IgD-negative memory B cell (primary cell): ENCODE measurements at regions not wholly inside any gene's neighbourhood (a gene's known extent, or its start where the extent isn't known, plus 50 kb on each side); places are given as distances from the start of the nearest gene placed in this dataset.
"Not testable (repeated sequence)": the region's sequence is repeated elsewhere in the genome, so short reads cannot be mapped to it uniquely, and the experiment has no call there.

Source experiments
- H3K27ac Mint-ChIP-seq, 3 donors: one replicate each; pipeline ENCODE4 v1.8.0; 2020 to 2022; ENCODE audit warnings: mild to moderate bottlenecking in 3 of 3, mixed read lengths in 3 of 3, moderate library complexity in 1 of 3
- H3K27me3 Mint-ChIP-seq: one replicate; pipeline ENCODE4 v1.8.0; 2021; ENCODE audit warnings: mixed read lengths
- H3K36me3 Mint-ChIP-seq: one replicate; pipeline ENCODE4 v1.8.0; 2020; ENCODE audit warnings: mild to moderate bottlenecking, mixed read lengths
- H3K4me1 Mint-ChIP-seq, 3 donors: one replicate each; pipeline ENCODE4 v1.8.0; 2020 to 2022; ENCODE audit warnings: mixed read lengths in 3 of 3, mild to moderate bottlenecking in 1 of 3
- H3K4me3 Mint-ChIP-seq, 4 donors: one replicate each; pipeline ENCODE4 v1.8.0; 2020 to 2022; ENCODE audit warnings: mild to moderate bottlenecking in 4 of 4, mixed read lengths in 4 of 4, moderate library complexity in 3 of 4
- H3K9me3 Mint-ChIP-seq, 3 donors: one replicate each; pipeline ENCODE4 v1.8.0; 2020 to 2021; ENCODE audit warnings: mixed read lengths in 3 of 3, mild to moderate bottlenecking in 1 of 3

DNA sequence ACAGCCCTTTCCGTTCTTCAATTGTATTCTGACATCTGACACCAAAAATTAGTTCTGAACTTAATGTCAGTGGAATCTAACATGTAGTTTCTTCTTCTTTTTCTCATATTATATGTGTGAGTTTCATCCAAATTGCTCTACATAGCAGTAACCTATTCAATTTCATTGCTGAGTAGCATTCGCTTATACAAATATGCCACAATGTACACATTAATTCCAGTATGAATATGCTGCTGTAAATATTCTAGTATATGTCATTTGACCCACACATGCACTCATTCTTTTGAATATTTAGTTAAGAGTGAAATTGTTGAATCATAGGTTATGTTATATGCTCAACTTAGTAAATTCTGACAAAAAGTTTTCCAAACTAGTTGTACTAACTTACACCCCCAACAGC, 550.9 kb downstream of the CHSY3 start:
- Mint-ChIP-seq H3K27ac (no peak overlapping the region), H3K4me1 (no peaks in the 10 kb centered on the region), H3K27me3 (no peaks in the 10 kb centered on the region), H3K36me3 (peaks cover 1% of the 10 kb centered on the region), H3K9me3 (peaks cover 8 to 12% (median 10%) of the 10 kb centered on the region in 3 donors), H3K4me3 (no peak overlapping the region)

DNA sequence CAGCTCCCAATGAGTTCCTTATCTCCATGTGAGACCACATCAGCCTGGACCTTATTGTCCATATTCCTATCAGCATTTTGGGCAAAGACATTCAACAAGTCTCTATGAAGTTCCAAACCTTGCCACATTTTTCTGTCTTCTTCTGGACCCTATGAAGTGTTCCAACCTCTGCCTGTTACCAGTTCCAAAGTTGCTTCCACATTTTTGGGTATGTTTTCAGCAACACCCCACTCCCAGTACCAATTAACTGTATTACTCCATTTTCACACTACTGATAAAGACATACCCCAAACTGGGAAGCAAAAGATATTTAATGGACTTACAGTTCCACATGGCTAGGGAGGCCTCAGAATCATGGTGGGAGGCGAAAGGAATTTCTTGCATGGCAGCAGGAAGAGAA, 548.5 kb downstream of the CHSY3 start:
- Mint-ChIP-seq H3K4me3 (no peak overlapping the region), H3K4me1 (no peaks in the 10 kb centered on the region), H3K27ac (no peak overlapping the region), H3K27me3 (no peaks in the 10 kb centered on the region), H3K9me3 (peaks cover 4 to 17% (median 5%) of the 10 kb centered on the region in 3 donors), H3K36me3 (peaks cover 1% of the 10 kb centered on the region)

DNA sequence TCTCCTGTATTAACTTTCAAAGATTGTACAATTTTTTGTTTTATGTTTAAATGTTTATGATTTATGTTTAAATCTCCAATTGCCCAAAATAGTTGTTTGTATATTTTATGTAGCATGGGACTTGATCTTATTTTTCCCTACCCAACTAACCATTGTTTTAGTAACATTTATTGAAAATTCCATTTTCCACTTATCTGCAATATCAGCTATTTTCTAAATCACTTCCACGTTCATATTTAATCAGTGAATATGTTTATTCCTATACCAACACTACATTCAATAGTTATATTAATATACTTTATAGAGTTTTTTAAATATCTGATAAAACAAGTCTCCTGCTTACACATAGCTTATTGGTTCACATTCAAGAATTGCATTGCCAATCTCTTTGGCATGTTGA, 532.2 kb downstream of the CHSY3 start:
- H3K4me3 Mint-ChIP-seq: no peak overlapping the region
- no peak overlapping the region for H3K27ac Mint-ChIP-seq
- peaks cover 3% of the 10 kb centered on the region for H3K36me3 Mint-ChIP-seq
- H3K27me3 Mint-ChIP-seq: no peaks in the 10 kb centered on the region
- H3K9me3 Mint-ChIP-seq: peaks cover 1 to 24% (median 13%) of the 10 kb centered on the region in 3 donors
- H3K4me1 Mint-ChIP-seq: no peaks in the 10 kb centered on the region

DNA sequence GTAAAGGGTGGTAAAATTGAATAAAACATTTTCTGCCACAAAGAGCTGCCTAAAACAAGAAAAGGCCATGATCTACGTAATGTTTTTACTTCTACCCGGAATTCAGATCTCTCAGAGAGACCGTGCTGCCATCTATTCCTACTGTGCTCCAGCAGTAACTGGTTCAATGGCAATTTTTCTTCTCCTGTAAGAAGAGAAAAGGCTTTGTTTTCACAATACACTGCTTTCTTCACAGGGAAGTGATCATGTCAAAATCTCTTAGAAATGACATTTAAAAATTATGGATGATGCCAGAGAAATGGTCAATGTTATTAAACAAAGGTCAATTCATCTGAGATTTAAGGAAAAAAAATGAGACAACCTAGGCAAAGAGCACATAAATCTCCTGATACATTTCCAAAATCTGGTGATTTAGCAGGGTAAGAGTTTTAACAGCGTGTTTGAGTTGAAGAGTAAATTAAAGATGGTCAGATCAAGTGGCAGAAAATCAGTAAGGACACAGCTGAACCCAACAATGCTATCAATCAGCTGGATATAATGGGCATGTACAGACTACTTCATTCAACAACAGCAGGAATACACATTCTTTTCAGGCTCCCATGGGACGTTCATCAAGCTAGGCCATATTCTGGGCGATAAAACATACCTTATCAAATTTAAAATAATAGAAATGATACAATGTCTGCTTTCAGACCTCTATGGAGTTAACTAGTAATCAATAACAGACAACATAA, 523.1 kb downstream of the CHSY3 start:
- Mint-ChIP-seq H3K36me3 (no peaks in the 10 kb centered on the region), H3K9me3 (peaks cover 0 to 2% (median 0%) of the 10 kb centered on the region in 3 donors), H3K27ac (no peak overlapping the region), H3K4me3 (no peak overlapping the region), H3K27me3 (no peaks in the 10 kb centered on the region), H3K4me1 (no peaks in the 10 kb centered on the region)

DNA sequence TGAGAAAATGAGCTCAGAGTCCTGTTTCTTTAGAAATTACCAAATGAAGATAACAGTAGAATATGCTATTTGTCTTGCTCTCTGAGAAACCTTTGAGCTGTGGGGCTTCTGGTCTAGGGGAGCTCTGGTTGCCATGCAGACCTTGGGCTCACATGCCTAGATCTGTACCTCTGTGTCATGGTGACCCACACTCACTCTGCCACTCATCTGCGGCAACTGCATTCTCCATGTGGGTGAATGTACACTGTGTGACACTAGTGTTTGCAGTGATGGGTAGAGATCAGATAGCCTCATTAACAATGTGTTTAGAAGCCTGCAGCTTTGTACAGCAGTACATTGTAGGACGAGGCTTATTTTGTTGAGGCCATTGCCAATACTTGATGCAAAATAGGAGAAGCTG, 521.2 kb downstream of the CHSY3 start:
- H3K27ac Mint-ChIP-seq: no peak overlapping the region
- H3K27me3 Mint-ChIP-seq: no peaks in the 10 kb centered on the region
- H3K9me3 Mint-ChIP-seq: peaks cover 0 to 2% (median 0%) of the 10 kb centered on the region in 3 donors
- no peaks in the 10 kb centered on the region for H3K36me3 Mint-ChIP-seq
- no peak overlapping the region for H3K4me3 Mint-ChIP-seq
- H3K4me1 Mint-ChIP-seq: no peaks in the 10 kb centered on the region

DNA sequence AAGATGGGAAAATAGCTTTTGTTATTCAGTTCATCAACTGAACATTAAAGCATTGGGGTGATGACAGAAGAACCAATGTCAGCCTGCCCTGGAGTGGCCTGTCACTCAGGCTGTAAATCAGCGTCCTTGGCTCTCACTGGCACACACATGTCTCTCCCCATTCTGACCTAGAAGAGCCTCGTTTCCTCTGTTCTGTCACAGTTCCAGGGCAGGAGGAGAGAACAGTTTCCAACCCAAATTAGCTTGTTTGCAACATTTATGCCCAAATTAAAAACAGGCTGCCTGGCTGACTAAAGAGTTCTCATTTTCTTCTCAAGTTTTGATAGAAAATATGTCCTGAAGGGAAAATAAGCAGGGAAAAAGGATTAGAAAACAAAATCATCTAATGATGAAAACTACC, 520.1 kb downstream of the CHSY3 start:
- Mint-ChIP-seq H3K4me1 (no peaks in the 10 kb centered on the region), H3K36me3 (no peaks in the 10 kb centered on the region), H3K4me3 (no peak overlapping the region), H3K9me3 (peaks cover 0 to under 1% (median 0%) of the 10 kb centered on the region in 3 donors), H3K27me3 (no peaks in the 10 kb centered on the region), H3K27ac (no peak overlapping the region)

DNA sequence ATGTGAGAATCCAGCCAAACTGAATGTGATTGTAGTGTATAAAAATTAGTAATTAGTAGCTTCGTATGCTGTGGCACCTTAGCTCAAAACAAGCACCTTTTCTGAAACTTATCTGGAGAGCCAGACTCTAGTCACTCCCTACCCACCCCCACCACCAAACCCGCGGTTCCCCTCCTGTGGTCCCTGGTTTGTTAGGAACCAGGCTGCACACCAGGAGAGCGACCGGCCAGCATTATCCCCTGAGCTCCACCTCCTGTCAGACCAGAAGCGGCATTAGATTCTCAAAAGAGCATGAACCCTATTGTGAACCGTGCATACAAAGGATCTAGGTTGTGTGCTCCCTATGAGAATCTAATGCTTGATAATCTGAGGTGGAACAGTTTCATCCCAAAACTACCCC, 498.6 kb downstream of the CHSY3 start:
- H3K9me3 Mint-ChIP-seq: peaks cover 0 to 7% (median 0%) of the 10 kb centered on the region in 3 donors
- H3K27me3 Mint-ChIP-seq: no peaks in the 10 kb centered on the region
- no peaks in the 10 kb centered on the region for H3K4me1 Mint-ChIP-seq
- no peak overlapping the region for H3K4me3 Mint-ChIP-seq
- H3K27ac Mint-ChIP-seq: no peak overlapping the region
- no peaks in the 10 kb centered on the region for H3K36me3 Mint-ChIP-seq

DNA sequence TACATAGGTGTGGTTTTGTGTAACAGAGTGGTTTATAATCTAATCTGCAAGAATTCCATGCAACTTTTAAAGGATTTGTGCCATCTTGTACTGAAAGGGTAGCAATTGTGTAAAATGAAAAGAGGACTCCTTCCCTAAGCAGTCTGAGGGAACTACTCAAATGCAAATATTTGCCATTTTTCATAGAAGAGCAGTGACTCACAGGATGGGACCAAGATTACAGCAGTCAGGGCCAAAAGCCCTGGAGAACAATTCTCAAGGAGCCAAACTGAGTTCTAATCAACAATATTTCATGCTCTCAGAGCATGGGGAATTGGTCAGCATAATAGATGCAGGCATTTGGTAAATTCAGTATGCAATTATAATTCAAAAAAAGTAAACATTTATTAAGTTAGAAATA, 495.8 kb downstream of the CHSY3 start:
- no peak overlapping the region for H3K4me3 Mint-ChIP-seq
- no peaks in the 10 kb centered on the region for H3K9me3 Mint-ChIP-seq
- no peak overlapping the region for H3K27ac Mint-ChIP-seq
- H3K4me1 Mint-ChIP-seq: no peaks in the 10 kb centered on the region
- no peaks in the 10 kb centered on the region for H3K27me3 Mint-ChIP-seq
- no peaks in the 10 kb centered on the region for H3K36me3 Mint-ChIP-seq

DNA sequence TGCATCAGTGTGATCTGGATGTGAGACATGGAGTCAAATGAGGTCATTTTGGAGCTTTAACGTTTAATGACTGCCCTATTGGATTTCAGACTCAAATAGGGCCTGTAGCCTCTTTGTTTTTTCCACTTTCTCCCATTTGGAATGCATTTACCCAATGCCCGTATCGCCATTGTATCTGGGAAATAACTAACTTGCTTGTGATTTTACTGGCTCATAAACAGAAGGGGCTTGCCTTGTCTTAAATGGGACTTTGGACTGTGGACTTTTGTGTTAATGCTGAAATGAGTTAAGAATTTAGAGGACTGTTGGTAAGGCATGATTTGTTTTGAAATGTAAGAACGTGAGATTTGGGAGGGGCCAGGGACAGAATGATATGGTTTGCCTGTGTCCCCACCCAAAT, 494.6 kb downstream of the CHSY3 start:
- Mint-ChIP-seq H3K36me3 (no peaks in the 10 kb centered on the region), H3K9me3 (peaks cover 0 to 4% (median 0%) of the 10 kb centered on the region in 3 donors)

DNA sequence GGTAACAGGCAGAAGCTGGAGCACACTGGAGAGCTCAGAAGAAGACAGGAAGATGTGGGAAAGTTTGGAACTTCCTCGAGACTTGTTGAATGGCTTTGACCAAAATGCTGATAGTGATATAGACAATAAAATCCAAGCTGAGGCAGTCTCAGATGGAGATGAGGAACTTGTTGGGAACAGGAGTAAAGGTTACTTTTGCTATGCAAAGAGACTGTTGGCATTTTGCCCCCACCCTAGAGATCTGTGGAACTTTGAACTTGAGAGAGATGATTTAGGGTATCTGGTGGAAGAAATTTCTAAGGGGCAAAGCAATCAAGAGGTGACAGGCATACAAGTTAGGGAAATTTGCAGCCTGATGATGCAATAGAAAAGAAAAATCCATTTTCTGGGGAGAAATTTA, 493.5 kb downstream of the CHSY3 start:
- not testable (repeated sequence) for H3K27ac Mint-ChIP-seq, H3K4me3 Mint-ChIP-seq, H3K27me3 Mint-ChIP-seq, H3K36me3 Mint-ChIP-seq, H3K4me1 Mint-ChIP-seq
- H3K9me3 Mint-ChIP-seq: peaks cover 0 to 11% (median 0%) of the 10 kb centered on the region in 3 donors

More for the DNA sequence above, 494.6 kb downstream of the CHSY3 start:
- Mint-ChIP-seq H3K4me3 (no peak overlapping the region), H3K27me3 (no peaks in the 10 kb centered on the region), H3K27ac (no peak overlapping the region), H3K4me1 (no peaks in the 10 kb centered on the region)

DNA sequence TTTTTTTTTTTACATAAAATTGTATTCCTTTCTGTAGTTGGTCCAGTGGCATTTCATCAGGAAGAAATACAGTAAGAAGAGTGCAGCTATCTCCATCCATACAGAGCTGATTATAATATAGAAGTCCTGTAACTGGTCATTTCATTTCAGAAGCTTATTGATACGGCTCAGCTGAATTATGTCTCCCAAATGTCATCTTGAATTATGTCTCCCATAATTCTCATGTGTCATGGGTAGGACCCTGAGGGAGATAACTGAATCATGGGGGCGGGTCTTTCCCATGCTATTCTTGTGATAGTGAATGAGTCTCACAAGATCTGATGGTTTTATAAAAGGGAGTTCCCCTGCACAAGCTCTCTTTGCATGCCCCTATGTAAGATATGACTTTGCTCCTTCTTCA, 492.9 kb downstream of the CHSY3 start:
- Mint-ChIP-seq H3K27ac (no peak overlapping the region), H3K4me1 (no peaks in the 10 kb centered on the region), H3K27me3 (no peaks in the 10 kb centered on the region), H3K4me3 (no peak overlapping the region), H3K36me3 (no peaks in the 10 kb centered on the region), H3K9me3 (peaks cover 0 to 11% (median 0%) of the 10 kb centered on the region in 3 donors)

DNA sequence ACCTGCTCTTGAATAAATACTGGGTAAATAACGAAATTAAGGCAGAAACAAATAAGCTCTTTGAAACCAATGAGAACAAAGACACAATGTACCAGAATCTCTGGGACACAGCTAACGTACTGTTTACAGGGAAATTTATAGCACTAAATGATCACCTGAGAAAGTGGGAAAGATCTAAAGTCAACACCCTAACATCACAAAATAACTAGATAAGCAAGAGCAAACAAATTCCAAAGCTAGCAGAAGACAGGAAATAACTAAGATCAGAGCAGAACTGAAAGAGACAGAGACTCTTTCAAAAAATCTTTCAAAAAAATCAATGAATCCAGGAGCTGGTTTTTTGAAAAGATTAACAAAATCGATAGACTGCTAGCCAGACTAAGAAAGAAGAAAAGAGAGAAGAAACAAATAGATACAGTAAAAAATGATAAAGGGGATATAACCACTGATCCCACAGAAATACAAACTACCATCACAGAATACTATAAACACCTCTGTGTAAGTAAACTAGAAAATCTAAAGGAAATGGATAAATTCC, 487.5 kb downstream of the CHSY3 start:
- peaks cover 0 to 11% (median 0%) of the 10 kb centered on the region in 3 donors for H3K9me3 Mint-ChIP-seq
- not testable (repeated sequence) for H3K27me3 Mint-ChIP-seq, H3K36me3 Mint-ChIP-seq, H3K4me3 Mint-ChIP-seq, H3K27ac Mint-ChIP-seq, H3K4me1 Mint-ChIP-seq

DNA sequence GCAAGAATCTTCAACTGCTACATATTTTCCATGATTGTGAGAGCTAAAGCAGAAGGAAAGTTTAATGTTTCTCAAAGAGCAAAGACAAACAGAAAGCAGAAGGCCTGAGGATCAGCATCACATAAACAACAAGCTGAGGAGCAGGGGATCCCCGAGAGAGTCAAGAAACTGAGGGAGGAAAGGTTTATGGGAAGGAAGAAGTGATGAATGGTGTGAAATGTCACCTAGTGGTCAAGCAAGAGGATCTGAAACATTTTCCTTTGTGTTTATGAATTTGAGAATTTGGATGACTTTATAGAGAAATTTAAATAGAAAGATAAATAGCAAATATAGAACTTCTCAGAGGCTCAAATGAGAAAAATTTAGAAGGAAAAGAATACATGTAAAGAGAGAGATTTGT, 481.9 kb downstream of the CHSY3 start:
- Mint-ChIP-seq H3K9me3 (no peaks in the 10 kb centered on the region), H3K36me3 (no peaks in the 10 kb centered on the region), H3K4me1 (no peaks in the 10 kb centered on the region), H3K4me3 (no peak overlapping the region), H3K27ac (no peak overlapping the region), H3K27me3 (no peaks in the 10 kb centered on the region)

DNA sequence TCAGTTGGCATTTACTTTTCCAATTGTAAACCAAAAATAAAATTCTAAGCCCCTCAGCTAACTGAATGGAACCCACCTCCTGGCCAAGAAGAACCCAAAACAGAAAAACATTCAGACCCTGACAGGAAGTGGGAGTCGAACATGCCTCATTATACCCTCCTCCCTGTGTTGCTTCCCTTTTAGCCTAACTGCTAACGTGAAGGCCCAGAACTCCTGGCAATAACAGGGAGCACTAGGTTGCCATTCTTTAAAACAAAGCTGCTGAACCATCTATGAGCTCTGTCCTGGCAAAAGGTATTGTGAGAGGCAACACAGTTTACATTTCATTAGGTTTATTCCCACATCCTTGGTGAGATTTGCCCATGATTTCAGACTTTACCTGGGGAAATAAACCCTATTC, 481.4 kb downstream of the CHSY3 start:
- H3K4me1 Mint-ChIP-seq: no peaks in the 10 kb centered on the region

DNA sequence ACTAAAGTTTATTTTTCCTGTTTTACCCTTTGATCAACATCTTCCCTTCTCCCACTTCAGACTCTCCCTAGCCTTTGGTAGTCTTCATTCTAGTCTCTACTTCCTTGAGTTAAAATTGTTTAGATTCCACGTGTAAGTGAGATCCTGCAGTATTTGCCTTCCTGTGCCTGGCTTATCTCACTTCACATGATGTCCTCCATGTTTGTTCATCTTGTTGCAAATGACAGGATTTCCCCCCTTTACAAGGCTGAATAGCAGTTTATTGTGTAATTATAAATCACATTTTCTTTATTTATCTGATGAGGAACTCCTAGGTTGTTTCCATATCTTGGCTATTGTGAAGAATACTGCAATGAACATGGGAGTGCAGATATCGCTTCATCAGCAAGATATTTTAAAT, 461.7 kb downstream of the CHSY3 start:
- Mint-ChIP-seq H3K4me1 (no peaks in the 10 kb centered on the region), H3K9me3 (peaks cover 0 to 5% (median 3%) of the 10 kb centered on the region in 3 donors), H3K27me3 (no peaks in the 10 kb centered on the region), H3K27ac (no peak overlapping the region), H3K4me3 (no peak overlapping the region), H3K36me3 (no peaks in the 10 kb centered on the region)

More for the DNA sequence above, 481.4 kb downstream of the CHSY3 start:
- Mint-ChIP-seq H3K36me3 (no peaks in the 10 kb centered on the region), H3K27ac (no peak overlapping the region), H3K27me3 (no peaks in the 10 kb centered on the region), H3K9me3 (no peaks in the 10 kb centered on the region), H3K4me3 (no peak overlapping the region)

DNA sequence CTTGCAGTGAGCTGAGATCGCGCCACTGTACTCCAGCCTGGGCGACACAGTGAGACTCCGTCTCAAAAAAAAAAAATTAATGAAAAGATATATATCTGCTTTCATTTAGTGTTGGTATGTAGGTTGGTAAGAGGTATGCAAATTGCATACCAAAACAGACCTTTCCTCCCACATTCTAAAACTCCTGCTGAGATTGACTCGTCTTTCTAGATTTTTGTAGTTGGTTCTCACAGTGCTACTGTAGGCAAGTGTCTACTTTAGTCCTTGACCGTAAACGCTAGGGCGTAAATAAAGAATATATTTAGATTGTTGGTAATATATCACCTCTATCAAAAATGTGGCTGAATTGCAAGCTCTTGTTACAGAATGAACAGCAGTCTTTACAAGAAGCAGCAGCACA, 445.9 kb downstream of the CHSY3 start:
- Mint-ChIP-seq H3K4me1 (no peaks in the 10 kb centered on the region), H3K4me3 (no peak overlapping the region), H3K36me3 (peaks cover 1% of the 10 kb centered on the region), H3K27ac (no peak overlapping the region), H3K9me3 (no peaks in the 10 kb centered on the region), H3K27me3 (no peaks in the 10 kb centered on the region)
